Dedifferentiated amniotic fluid mesenchymal stem cell (primary cell): ENCODE measurements at regions not wholly inside any gene's neighbourhood (a gene's known extent, or its start where the extent isn't known, plus 50 kb on each side); places are given as distances from the start of the nearest gene placed in this dataset.

ENCODE experiments used
- DNase-seq: peaks from one replicate; pipeline ENCODE4 v3.0.0-alpha.2; 2016; ENCODE audit errors: extremely low spot score

DNA sequence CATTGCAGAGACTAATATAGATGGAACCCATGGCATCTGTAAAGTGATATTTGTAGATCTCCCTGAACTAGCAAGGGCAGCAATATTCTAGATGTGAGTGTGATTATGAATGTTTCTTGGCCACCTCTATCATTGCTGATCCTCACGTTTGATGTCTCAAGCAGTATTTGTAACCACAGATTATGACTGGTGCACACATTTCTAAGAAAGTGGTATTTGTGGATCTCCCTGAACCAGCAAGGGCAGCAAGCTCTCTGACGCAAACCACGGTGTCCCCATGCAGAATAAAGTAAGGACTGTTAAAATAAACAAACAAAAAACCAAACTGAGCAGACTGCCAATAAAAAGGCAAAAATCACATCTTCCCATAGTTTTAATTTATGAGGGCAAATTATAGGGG lies 301.3 kb downstream of the CSNK1G3 start:
- no peak for DNase-seq

DNA sequence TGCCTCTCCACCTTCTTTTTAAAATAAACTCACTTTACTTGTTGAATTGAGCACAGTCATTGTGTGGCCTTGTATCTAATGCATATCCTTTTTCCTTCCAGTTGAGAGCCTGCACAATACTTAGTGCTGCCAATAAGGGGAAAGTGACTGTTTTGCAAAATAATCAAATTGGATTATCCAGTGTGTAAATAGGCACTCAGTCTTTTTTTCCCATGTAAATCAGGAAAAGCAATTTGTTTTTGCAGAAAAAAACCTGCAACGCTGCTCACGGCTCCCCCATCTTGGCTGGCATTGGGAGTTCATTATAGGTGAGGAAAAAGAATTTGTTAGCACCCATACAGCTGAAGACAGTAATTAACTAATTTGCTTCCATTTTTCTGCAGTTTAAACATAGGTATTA lies 299.9 kb downstream of the CSNK1G3 start:
- DNase-seq = no peak

DNA sequence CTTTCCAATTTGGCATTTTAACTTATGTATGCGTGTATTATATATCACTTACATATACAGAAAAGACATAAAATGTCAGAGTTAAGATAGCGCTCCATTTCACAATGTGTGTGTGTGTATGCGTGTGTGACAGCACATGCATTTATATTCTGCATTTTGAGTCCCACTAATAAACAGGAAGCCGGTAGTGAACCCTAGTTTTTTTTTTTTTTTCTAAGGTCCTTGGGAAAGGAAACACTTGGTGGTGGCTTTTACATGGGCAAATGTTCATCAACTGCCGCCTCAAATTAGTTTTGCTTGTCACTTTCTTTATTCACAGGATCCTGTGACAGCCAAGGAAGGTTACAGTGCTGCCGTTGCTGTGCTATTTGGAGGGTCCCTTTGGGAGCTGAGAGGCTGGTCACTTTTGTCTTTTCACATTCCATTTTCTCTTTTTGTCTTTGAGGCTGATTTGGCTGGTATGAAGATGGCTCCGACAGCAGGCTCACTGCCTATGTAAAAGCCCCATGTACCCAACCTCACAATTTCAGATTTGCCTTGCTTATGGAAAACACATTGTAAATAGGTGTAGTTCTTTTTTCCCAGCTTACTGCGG lies 298.9 kb downstream of the CSNK1G3 start:
- DNase-seq = no peak

DNA sequence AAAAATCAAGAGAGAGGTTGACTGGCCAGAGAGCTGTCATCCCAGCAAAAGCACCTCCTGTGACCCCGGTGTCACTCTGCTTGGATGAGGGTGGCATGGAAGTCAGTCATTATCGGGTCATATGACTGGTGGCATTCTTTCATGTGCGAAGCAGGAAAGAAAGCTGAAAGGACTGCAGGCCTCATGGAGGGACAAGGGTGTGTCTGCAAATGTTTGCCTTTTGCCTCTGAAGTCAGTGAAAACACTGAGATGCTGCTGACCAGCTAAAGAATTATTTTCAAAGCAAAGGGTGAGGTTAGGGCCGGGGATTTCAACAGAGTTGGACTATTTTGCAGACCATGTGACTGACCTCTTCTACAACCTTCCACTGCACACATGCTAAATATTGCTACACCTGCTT lies 298.3 kb downstream of the CSNK1G3 start:
- DNase-seq = no peak

DNA sequence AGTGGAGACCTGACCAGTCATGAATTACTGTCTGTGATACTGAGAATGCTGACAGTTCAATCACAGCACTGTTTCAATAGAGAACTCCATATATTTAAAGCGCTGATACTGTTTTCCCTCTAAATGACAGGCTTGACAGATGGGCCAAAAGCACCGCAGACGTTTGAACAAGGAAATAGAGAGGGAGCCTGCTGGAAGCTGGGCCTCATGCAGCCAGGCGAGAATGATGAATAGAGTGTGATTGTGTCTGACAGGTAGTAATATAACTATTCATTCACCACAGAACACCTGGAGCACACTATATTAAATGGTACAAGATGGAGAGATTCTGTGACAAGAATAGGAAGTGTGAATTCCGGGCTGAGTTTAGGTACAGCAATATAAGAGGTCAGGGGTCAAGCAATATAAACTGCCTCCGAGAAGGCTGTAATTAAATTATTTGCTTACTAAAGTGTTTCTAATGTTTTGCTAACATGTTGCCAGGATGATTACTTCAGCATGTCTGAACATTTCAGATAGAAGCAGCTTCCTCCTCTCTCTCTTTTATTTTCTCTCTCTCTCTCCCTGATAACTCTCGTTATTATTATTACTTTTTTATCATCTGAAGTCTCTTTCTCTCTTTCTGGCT lies 297.7 kb downstream of the CSNK1G3 start:
- no peak for DNase-seq

DNA sequence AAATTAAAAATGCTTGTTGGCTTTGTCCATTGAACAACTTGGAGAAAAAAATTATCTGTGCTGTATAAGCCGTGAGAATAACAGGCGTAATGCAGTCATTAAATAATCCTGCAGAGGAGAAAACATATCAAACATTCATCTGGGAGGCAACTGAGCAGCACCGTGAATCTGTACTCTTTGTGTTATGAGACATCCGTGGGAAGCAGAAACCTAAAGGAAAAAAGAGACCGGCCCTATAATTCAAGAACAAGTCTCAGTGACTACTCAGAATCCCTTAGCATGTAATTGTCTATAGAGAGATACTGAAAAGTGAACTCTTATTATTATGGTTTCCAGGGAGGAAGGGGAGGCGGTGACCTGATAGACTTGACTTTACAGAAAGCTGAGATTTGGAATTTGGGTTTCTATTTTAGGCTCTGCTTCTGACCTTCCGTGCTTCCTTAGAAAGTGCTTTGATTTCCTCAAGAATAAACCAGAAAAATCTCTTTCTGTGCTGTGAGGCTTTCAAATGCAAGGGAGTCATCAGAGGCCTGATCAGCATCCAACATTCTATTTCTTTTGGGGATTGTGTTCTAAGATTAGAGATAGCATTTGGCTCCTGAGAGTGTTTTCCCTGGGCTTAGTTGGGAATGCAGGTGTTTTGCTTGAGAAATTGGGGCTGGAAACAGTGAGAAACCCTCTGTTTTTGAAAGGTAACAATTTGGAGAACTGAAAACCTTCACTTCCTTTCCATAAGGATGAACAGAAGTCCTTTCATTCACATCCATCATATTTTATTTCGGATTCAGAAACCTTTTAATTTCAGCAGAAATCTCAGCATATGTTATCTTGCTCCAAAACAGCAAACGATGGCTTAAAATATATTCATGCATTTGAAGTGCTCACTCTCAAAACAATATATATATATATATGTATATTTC lies 296.7 kb downstream of the CSNK1G3 start:
- DNase-seq = no peak

DNA sequence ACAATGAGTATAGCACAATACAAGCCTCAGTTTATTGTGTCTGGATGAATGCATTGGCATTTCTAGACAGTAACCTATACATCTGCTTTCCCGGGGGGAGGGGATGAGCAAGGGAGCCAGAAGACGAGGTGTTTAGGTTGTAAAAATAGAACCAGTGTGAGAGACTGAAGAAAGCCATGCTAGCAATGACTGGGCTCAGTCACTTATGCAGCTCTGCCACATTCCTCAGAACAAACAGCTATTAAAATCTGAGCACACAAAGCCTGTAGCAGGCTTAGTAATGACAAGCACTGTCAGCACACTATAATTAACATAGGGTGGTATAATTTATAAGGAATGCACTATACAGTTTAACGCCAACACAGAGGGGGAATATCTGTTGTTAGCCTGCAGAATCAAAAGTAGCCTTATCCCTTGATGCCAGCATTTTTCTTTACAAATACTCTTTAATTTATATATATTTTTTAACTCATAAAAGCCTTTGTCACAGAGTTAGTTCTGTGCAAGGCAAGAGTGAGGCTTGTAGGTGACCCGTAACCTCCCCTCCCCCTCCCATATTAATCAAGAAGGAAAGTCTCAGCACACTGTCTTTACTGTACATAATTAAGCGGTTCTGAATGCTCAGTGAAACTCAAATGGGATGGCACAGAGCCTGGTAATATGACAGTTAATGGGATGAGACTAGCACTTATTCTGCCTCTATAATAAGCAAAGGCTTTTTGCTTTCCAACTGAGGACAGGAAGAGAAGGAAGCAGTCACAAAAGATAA lies 295.4 kb downstream of the CSNK1G3 start:
- no peak for DNase-seq

DNA sequence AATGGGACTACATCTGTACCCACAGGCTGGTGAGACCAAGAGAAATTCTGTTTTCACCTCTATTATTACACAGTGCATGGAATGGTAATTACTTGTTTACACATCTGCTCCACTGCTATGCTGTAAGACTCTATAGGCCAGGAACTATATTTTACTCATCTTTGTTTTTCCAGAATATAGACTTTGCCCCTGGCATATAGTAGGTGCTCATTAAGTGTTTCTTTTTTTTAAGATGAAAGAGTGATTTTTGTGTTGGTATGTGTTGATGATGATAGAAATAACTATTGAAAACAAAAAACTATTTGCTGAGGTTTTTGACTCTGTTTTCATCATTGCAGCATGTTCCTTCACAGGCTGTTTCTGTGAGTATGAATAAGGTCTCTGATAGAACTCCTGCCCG lies 294.7 kb downstream of the CSNK1G3 start:
- no peak for DNase-seq

DNA sequence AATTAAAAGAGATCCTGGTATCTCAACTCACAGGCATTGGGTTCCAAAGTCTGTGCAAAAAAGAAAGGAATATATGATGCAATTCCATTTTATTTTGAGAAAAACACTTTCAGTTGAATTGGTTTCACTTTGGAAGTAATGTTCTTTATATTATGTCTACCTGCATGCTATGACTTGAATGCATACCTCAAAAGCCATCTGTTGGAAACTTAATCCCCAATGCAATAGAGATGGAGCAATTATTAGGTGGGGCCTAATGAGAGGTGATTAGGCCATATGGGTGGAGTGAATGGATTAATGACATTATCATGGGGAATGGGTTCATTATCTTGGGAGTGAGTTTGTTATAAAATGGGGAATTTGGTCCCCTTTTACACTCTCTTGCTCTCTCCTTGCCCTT lies 293.3 kb downstream of the CSNK1G3 start:
- DNase-seq = no peak

DNA sequence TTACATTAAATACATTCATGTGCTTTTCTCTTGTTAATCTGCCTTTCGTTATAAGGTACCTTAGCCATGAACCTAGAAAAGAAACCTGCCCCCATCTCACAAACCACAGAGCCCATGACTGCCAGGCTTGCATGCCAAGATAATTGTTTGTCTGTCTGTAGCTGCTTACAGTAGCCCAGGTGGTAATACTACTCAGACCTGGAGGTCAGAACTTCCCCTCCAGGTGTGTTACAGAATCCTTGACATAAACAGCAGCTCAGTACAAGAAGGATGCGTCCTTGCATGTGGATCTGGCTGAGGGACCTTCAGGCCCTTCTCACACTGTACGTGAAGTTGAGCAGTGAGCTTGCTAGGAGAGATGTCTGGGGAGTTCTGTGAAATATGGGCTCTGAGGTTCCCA lies 291.4 kb downstream of the CSNK1G3 start:
- DNase-seq = no peak

DNA sequence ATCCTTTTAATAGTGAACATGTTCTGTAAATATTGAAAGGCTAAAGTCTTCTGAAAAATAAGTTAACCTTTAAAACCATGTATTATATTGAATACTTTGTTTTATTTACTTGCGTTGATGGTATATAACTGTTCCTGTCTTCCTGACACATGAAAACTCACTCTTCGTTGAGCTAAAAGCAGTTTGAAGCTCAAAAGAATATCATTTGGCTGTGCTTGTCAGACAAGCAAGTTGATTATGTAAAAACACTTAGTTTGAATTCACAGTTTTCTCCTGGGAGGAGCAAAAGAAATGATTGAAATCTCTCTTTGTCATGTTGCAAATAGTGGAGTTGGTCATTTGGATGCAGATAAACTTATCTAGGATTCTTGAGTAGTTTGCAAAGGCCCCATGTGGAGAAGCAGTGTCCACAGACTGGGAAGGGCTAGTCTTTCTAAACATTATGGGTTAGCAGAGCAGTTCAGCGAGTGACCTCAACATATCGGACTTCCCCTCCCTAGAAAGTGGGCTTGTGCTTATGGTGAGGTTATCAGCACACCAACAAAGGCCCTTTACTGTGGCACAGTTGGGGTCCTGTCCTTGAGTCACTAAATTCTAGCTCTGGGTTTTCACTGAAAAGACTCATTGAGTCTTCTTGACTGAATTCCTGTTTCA lies 290.4 kb downstream of the CSNK1G3 start:
- no peak for DNase-seq

DNA sequence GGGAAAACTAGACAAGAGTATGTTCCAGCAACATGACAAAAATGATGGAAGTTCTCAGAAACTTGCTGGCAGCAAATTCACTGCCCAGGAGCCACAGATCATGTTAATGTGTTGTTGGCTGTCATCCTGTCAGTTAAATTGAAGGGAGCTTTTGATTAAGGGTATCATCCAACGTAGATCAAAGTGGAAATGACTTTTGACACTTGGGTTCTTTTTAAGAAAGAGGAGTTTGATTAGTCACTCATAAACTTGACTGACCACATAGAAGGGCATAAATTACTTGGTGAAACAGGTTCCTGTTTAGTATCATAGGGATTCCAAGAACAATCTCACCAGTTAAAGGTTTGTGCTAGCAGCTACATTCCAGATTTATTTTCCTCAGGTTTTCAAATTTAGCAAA lies 288.7 kb downstream of the CSNK1G3 start:
- no peak for DNase-seq

DNA sequence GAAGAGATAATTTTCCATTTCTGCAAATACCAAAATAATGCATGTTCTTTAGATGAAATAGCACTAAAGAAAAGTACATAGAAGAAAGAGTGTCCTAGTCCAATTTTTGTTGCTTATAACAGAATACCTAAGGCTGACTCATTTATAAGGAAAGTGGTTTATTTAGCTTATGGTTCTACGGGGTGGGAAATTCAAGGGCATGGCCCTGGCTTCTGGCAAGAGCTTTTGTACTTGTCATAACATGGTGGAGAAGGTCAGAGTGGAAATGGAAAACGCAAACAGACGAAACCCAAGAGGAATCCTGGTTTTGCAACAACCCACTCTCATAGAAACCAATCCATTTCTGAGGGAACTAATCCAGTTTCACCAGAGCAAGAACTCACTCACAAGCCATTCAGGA lies 283.7 kb downstream of the CSNK1G3 start:
- DNase-seq = no peak

DNA sequence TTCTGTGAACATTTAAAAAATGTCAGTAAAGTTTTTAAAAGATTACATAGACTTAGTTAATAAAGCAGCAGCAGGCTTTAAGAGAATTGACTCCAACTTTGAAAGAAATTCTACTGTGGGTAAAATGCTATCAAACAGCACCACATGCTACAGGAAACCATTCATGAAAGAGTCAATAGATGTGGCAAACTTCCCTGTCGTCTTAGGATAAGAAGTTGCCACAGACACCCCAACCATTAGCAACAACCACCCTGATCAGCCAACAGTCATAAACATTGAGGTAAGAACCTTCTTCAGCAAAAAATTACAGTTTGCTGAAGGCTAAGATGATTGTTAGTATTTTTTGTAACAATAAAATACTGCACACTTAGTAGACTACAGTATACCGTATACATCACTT lies 278.2 kb downstream of the CSNK1G3 start:
- DNase-seq = no peak

DNA sequence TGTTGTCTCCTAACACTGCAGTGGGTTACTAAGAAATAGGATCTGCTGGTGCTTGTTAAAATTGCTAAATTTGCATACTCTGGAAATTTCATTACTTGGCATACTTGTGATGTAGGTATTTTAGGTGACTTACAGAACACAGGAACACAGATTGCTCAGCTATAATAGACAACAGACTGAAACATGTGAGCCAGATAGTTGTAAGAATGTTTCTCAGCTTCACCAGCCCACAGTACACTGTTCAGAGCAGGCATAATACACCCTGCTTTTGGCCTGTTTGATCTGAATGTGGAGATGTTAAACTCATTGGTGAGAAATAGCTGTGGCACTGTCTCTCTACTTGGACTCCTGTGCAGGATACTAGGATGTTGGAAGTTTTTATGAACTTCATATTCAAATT lies 275.7 kb downstream of the CSNK1G3 start:
- DNase-seq = no peak

DNA sequence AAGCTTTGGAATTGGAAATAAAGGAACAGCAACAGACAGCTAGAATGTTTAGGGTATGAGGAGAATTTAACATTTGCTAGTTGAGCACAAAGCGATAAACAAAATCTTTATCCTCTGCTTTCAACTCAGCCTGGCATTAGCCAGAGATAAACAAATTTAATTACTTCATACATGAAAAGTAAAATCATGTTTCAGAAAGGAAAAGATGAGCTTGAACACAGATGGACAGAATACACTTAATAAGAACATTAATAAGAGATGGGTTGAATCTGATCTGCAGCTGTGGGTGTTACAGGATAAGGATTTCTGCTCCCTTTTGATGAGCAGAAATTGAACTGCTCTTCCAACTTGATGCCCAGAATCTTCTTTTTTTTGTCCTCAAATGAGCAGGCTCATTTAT lies 275.2 kb downstream of the CSNK1G3 start:
- no peak for DNase-seq

DNA sequence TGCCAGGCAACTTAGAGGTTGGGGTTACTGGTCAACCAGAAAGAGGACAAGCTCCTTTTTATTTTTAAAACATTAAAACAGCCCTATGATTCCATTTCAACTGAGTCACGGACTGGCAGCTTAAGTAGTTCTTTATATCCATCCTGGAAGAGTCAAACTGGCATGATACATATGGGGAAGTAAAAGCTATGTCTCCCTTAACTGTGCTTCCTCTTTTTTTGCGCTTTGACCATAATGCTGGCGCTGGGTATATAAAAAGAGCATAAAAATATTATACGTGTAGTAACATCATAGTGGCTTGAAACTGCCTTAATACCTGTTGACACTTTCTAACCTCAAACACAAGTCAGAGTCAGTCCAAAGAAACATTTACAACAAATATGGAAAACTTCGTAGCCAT lies 274.4 kb downstream of the CSNK1G3 start:
- DNase-seq = no peak

DNA sequence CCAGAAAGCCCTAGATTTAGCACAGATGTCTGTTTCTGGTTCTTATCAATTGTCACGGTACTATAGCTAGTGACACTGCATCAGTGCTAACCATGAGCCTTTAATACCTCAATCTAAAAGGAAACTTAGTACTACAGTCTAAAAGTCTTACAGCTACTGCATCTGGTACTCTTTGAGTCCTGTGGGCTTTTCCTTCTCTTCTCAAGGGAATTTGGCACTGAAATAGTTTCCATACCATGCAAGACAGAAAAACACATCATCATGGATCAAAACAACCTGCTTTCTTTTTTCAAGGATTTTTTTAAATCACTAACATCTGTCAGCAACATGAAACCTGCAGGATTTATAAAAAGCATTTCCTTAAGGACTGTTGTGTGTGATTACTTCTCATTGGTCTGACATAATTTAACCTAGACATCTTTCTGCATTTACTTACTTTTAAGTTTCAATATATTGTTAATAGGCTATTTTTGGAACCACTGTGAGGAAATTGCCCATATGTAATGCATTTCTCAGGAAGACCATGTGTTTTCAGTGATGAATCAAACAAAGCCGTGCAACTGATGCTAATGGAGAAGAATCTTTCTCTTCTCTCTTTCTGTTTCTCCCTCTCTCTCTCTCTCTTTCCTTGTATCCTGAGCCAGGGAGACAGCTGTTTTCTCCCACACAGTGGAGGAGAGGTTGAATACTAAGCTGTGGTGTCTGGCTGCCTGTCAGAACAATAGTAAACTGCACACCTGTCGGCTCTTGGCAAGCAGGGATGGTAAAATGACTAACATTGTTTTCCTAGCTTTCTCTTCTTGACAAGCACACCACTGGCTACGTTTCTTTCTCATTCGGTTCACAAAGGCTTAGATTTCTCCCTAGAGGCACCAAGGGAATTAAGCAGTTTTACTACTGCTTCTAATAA lies 273.4 kb downstream of the CSNK1G3 start:
- DNase-seq = peak; percentile 79

DNA sequence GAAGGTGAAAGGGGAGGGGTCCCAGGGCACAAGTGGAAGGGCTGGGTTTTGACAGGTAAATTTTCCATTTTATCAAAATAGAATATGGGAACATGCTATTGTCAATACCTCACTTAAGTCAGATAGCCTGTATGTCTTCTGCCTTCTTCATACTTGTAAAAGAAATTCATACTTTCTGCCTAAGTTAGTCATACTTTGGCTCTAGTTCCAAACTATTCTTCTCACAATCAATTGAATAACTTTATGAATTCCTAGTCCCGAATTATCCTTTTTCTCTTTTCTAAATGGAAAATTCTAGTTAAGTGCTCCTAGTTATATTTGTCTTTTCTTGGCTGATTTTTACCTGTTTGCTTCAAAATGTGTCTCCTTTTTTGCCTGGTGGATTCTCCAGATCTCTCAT lies 271.4 kb downstream of the CSNK1G3 start:
- DNase-seq = no peak

DNA sequence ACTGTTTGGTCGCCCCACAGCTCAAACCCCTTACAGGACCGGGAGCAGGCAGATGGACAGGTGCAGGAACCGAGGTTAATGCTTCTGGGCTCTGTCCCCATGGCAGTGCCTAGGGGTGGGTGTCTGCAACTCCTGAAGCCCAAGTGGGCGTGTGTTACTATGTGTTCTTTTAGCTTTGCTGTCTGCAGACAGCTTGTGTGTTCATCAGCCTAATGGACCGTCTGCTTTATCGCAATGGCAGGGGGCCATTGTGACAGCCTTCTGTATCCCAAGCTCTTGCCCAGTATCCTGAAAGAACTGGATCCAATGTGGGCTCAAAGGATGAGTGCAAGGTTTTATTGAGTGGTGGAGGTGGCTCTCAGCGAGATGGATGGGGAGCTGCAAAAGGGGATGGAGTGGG lies 266.7 kb downstream of the CSNK1G3 start:
- no peak for DNase-seq

DNA sequence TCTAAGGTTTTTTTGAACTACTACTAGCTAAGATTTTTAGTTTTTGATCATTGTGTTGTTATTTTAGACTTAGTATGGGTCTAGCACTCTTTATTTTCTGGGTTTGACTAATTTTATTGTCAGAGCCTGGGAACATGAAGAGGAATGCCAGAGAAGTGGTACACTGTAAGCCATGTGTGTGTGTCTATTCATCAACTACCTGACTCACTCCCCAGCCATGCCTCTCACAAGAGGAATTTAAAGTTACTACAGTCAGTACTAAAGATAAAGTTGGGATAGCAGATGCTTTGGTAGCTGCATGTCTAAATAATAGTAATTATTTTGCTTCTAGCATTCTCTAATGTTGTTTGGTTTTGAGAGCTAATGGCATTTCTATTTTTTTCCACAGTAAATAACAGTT lies 264.8 kb downstream of the CSNK1G3 start:
- no peak for DNase-seq
